GM12878 (cell line): ENCODE measurements at regions not wholly inside any gene's neighbourhood (a gene's known extent, or its start where the extent isn't known, plus 50 kb on each side); places are given as distances from the start of the nearest gene placed in this dataset.

Source experiments
- ATAC-seq: fragments of 200-7000 bp; cut with Tn5 transposase; 3 replicates; pipeline ENCODE4 v1.9.1; 2020; ENCODE audit warnings: mild to moderate bottlenecking, moderate library complexity
- BruUV-seq: library from RNA; stranded (reverse); fragments of 400-500 nt; replicated peaks from 2 replicates; lab custom pipeline; 2021; lab: Mats Ljungman, UMichigan
- CTCF ChIA-PET: fragments of 300-600 bp; sonication (Branson Sonifier 250); formaldehyde crosslinking; extraction: SDS; loops from one replicate; lab custom pipeline; 2021; ENCODE audit warnings: inconsistent platforms; lab: Yijun Ruan, JAX
- POLR2A ChIA-PET: fragments of 350-600 bp; formaldehyde crosslinking; extraction: SDS; loops from one replicate; lab custom pipeline; 2021; ENCODE audit warnings: inconsistent platforms; lab: Charles Lee
- RAD21 ChIA-PET: fragments of 300-600 bp; sonication (Branson Sonifier 250); formaldehyde crosslinking; loops from one replicate; lab custom pipeline; 2023; ENCODE audit warnings: antibody characterized with exemption; ENCODE audit not compliant: unreplicated experiment; lab: Charles Lee
- SMC1A ChIA-PET: fragments of 300-600 bp; sonication (Branson Sonifier 250); formaldehyde crosslinking; loops from one replicate; lab custom pipeline; 2023; ENCODE audit not compliant: unreplicated experiment, uncharacterized antibody; lab: Charles Lee
- DNase-seq: peaks from one replicate; pipeline ENCODE4 v3.0.0-alpha.2; 2011; ENCODE audit warnings: low read depth, low spot score
- FAIRE-seq: peaks from 3 replicates; lab custom pipeline; 2011; peaks lifted over from hg19 to GRCh38; lab: Jason Lieb, UNC
- H2AFZ ChIP-seq: 2 replicates; pipeline ENCODE4 v1.6.0; 2011; ENCODE audit warnings: low read depth, low read length, control low read depth; ENCODE audit not compliant: control insufficient read depth
- H3K27ac ChIP-seq: 2 replicates; pipeline ENCODE4 v1.5.1; 2011; ENCODE audit warnings: control low read depth; ENCODE audit not compliant: control insufficient read depth, insufficient read depth
- H3K27me3 ChIP-seq, 2 experiments: replicated peaks in 1 of 2; 2 replicates each; pipeline versions ENCODE4 v1.6.0 to v1.6.1; 2011; ENCODE audit warnings: low read length in 1 of 2; ENCODE audit not compliant: control insufficient read depth in 2 of 2, insufficient read depth in 2 of 2
- H3K36me3 ChIP-seq, 2 experiments: 2 replicates each; pipeline ENCODE4 v1.5.1; 2011; ENCODE audit warnings: low read length in 1 of 2; ENCODE audit not compliant: control insufficient read depth in 2 of 2, insufficient read depth in 2 of 2
- H3K4me1 ChIP-seq: 2 replicates; pipeline ENCODE4 v1.6.1; 2011; ENCODE audit warnings: mild to moderate bottlenecking, low read length, moderate library complexity, mixed read lengths; ENCODE audit not compliant: control insufficient read depth, insufficient read depth
- H3K4me2 ChIP-seq: 2 replicates; pipeline ENCODE4 v1.6.0; 2011; ENCODE audit warnings: control low read depth; ENCODE audit not compliant: control insufficient read depth, insufficient read depth
- H3K4me3 ChIP-seq: fragments of 200-600 bp; sonication (generic); 2 replicates; pipeline ENCODE4 v1.5.1; 2016
- H3K79me2 ChIP-seq: 2 replicates; pipeline ENCODE4 v1.6.0; 2011; ENCODE audit warnings: low read length; ENCODE audit not compliant: control insufficient read depth, insufficient read depth
- H3K9ac ChIP-seq: 2 replicates; pipeline ENCODE4 v1.8.0; 2011; ENCODE audit warnings: low read length, control low read depth, mixed read lengths; ENCODE audit not compliant: control insufficient read depth, insufficient read depth
- H3K9me3 ChIP-seq: replicated peaks from 3 replicates; pipeline ENCODE4 v1.5.1; 2011; ENCODE audit warnings: mild to moderate bottlenecking, low read length; ENCODE audit not compliant: control insufficient read depth, insufficient read depth
- H4K20me1 ChIP-seq: 2 replicates; pipeline ENCODE4 v1.6.0; 2011; ENCODE audit not compliant: control insufficient read depth, insufficient read depth
- DPF2 ChIP-seq: fragments of 450-650 bp; IDR thresholded peaks from 2 replicates; pipeline ENCODE4 v1.6.1; 2017; ENCODE audit warnings: mild to moderate bottlenecking
- E2F8 ChIP-seq: fragments of 450-650 bp; IDR thresholded peaks from 2 replicates; pipeline ENCODE4 v1.6.1; 2018; ENCODE audit warnings: mild to moderate bottlenecking, low read depth, moderate library complexity; ENCODE audit not compliant: partially characterized antibody
- NRF1 ChIP-seq: conservative IDR thresholded peaks from 2 replicates; pipeline ENCODE4 v1.6.1; 2011; ENCODE audit warnings: mild to moderate bottlenecking, low read depth, low read length, improper control_type of control experiment
- POLR2AphosphoS2 ChIP-seq: IDR thresholded peaks from 2 replicates; pipeline ENCODE4 v1.6.1; 2011; ENCODE audit warnings: low read depth, mild to moderate bottlenecking, low read length, improper control_type of control experiment, moderate library complexity
- TAF1 ChIP-seq: IDR thresholded peaks from 2 replicates; pipeline ENCODE4 v1.6.1; 2011; ENCODE audit warnings: mild to moderate bottlenecking, low read depth, low read length, borderline replicate concordance
- WGBS: methylation state at CpG from one replicate; pipeline ENCODE4 v1.1.6; 2016; ENCODE audit warnings: low lambda C conversion rate; ENCODE audit not compliant: insufficient replicate concordance, insufficient coverage; ENCODE audit errors: missing lambda C conversion rate; 5-methylcytosine and 5-hydroxymethylcytosine counted together
- in situ Hi-C: fragments of 300-500 bp; cut with MboI; formaldehyde crosslinking; loops from 9 replicates; pipeline ENCODE4 v1.14.3; 2018; ENCODE audit warnings: mixed read lengths
- intact Hi-C: fragments of 100-400 bp; cut with micrococcal nuclease; formaldehyde crosslinking; loops from one replicate; pipeline ENCODE4 v1.14.2; 2022; ENCODE audit not compliant: unreplicated experiment

GRCh38 chr20:39394461-39394860, 432.3 kb downstream of the DHX35 start:
- ATAC-seq (no peak), FAIRE-seq (no peak), DNase-seq (no peak)
- ChIA-PET SMC1A (no interaction called here), POLR2A (no interaction called here), CTCF (no interaction called here), RAD21 (no interaction called here)
- 92% methylated on average over 2 of the region's 2 CpGs for WGBS
- BruUV-seq, result no TSS peak
- Histone ChIP-seq H3K27ac (no peak overlapping the region), H3K27me3 (no peaks in the 10 kb centered on the region; a peak in 2 of 4 replicates), H3K79me2 (no peaks in the 10 kb centered on the region), H4K20me1 (no peaks in the 10 kb centered on the region), H3K9me3 (no peaks in the 10 kb centered on the region), H3K9ac (no peak overlapping the region), H3K36me3 (no peaks in the 10 kb centered on the region), H3K4me3 (no peak overlapping the region), H3K4me1 (no peaks in the 10 kb centered on the region), H2AFZ (no peak overlapping the region), H3K4me2 (no peak overlapping the region)
- in situ Hi-C loops, result no loop called here
- TF ChIP-seq POLR2AphosphoS2, result no peak
- TF ChIP-seq DPF2, result no peak
- TF ChIP-seq, all 136 proteins: peak for 0
- intact Hi-C loops, result loop anchor here (5.0 kb wide), 1 partner anchor 282 kb away; no protein-coding TSS in a partner anchor

- ChIA-PET CTCF (interaction anchor here (1.1 to 1.9 kb wide), 2 partner anchors 8 to 121 kb away, joined by 3 to 5 read pairs; no protein-coding TSS in a partner anchor), SMC1A (interaction anchor here (0.5 kb wide), 1 partner anchor 52 kb away, joined by 4 read pairs; no protein-coding TSS in a partner anchor), RAD21 (no interaction called here), POLR2A (no interaction called here)
- H3K9me3 ChIP-seq, result no peaks in the 10 kb centered on the region
- H3K4me2 ChIP-seq, result no peak overlapping the region
- no peaks in the 10 kb centered on the region for H3K36me3 ChIP-seq
- no peak overlapping the region for H2AFZ ChIP-seq
- H3K4me1 ChIP-seq, result no peaks in the 10 kb centered on the region
- no peak overlapping the region for H3K27ac ChIP-seq
- no peak overlapping the region for H3K4me3 ChIP-seq
- intact Hi-C loops (loop anchor here (5.0 kb wide), 1 partner anchor 278 kb away; no protein-coding TSS in a partner anchor), in situ Hi-C loops (no loop called here)
- no TSS peak for BruUV-seq
- TF ChIP-seq TAF1 (no peak), E2F8 (no peak), NRF1 (no peak)
- H3K9ac ChIP-seq, result no peak overlapping the region
- H4K20me1 ChIP-seq, result no peaks in the 10 kb centered on the region
- no peaks in the 10 kb centered on the region for H3K79me2 ChIP-seq
- H3K27me3 ChIP-seq, result no peaks in the 10 kb centered on the region
- ATAC-seq, result no peak
- 34% methylated on average over 5 of the region's 5 CpGs for WGBS
- no peak for DNase-seq
- FAIRE-seq, result no peak
Measured at GRCh38 chr20:39390186-39390585, 428.0 kb downstream of the DHX35 start.
